Hepatocyte (in vitro differentiated cells): ENCODE measurements at regions not wholly inside any gene's neighbourhood (a gene's known extent, or its start where the extent isn't known, plus 50 kb on each side); places are given as distances from the start of the nearest gene placed in this dataset.

Experiments used
- DNase-seq: peaks from one replicate; pipeline ENCODE4 v3.0.0-alpha.2; 2016; ENCODE audit warnings: low spot score
- H2AFZ ChIP-seq: fragments of 200-600 bp; sonication (generic); 2 replicates; pipeline ENCODE4 v1.6.0; 2016; ENCODE audit warnings: antibody characterized with exemption, mild to moderate bottlenecking
- H3K27ac ChIP-seq: fragments of 200-600 bp; sonication (generic); 2 replicates; pipeline ENCODE4 v1.5.1; 2016; ENCODE audit warnings: mild to moderate bottlenecking
- H3K27me3 ChIP-seq: fragments of 200-600 bp; sonication (generic); 2 replicates; pipeline ENCODE4 v1.6.1; 2016
- H3K36me3 ChIP-seq: fragments of 200-600 bp; sonication (generic); replicated peaks from 2 replicates; pipeline ENCODE4 v1.5.1; 2016; ENCODE audit warnings: low read depth; ENCODE audit not compliant: insufficient read depth
- H3K4me1 ChIP-seq: fragments of 200-600 bp; sonication (generic); 2 replicates; pipeline ENCODE4 v1.5.1; 2016; ENCODE audit warnings: mild to moderate bottlenecking, moderate library complexity; ENCODE audit not compliant: insufficient read depth
- H3K4me2 ChIP-seq: fragments of 200-600 bp; sonication (generic); 2 replicates; pipeline ENCODE4 v1.6.0; 2016
- H3K4me3 ChIP-seq: fragments of 200-600 bp; sonication (generic); 2 replicates; pipeline ENCODE4 v1.5.1; 2016; ENCODE audit warnings: mild to moderate bottlenecking
- H3K79me2 ChIP-seq: fragments of 200-600 bp; sonication (generic); 2 replicates; pipeline ENCODE4 v1.6.0; 2017; ENCODE audit warnings: mild to moderate bottlenecking
- H3K9me2 ChIP-seq: fragments of 200-600 bp; sonication (generic); replicated peaks from 2 replicates; pipeline ENCODE4 v1.6.0; 2017; ENCODE audit warnings: mild to moderate bottlenecking; ENCODE audit not compliant: insufficient read depth
- H3K9me3 ChIP-seq: fragments of 200-600 bp; sonication (generic); 2 replicates; pipeline ENCODE4 v1.5.1; 2016; ENCODE audit warnings: low read depth, mild to moderate bottlenecking
- H4K20me1 ChIP-seq: fragments of 200-600 bp; sonication (generic); 2 replicates; pipeline ENCODE4 v1.6.0; 2016; ENCODE audit warnings: mild to moderate bottlenecking; ENCODE audit not compliant: insufficient read depth, poor library complexity, severe bottlenecking
- CTCF ChIP-seq: fragments of 200-600 bp; sonication (generic); IDR thresholded peaks from 2 replicates; pipeline ENCODE4 v1.5.1; 2016; ENCODE audit warnings: antibody characterized with exemption, mild to moderate bottlenecking; ENCODE audit not compliant: poor library complexity
- EZH2 ChIP-seq: fragments of 200-600 bp; sonication (generic); IDR thresholded peaks from 2 replicates; pipeline ENCODE4 v1.6.1; 2016; ENCODE audit warnings: antibody characterized with exemption, mild to moderate bottlenecking, borderline replicate concordance
- EZH2phosphoT487 ChIP-seq: fragments of 200-600 bp; sonication (generic); IDR thresholded peaks from one replicate; pipeline ENCODE4 v1.6.1; 2018; ENCODE audit warnings: antibody characterized with exemption, mild to moderate bottlenecking, low read depth, moderate library complexity; ENCODE audit not compliant: unreplicated experiment, severe bottlenecking
- WGBS: methylation state at CpG from one replicate; pipeline ENCODE4 v1.1.6; 2016; ENCODE audit warnings: low lambda C conversion rate; ENCODE audit errors: missing lambda C conversion rate; 5-methylcytosine and 5-hydroxymethylcytosine counted together

- H3K27me3 ChIP-seq, result no peaks in the 10 kb centered on the region
- no peak overlapping the region for H3K27ac ChIP-seq
- no peaks in the 10 kb centered on the region for H3K9me2 ChIP-seq
- H3K9me3 ChIP-seq, result no peaks in the 10 kb centered on the region
- no peak overlapping the region for H3K4me3 ChIP-seq
- TF ChIP-seq CTCF (no peak), EZH2 (no peak), EZH2phosphoT487 (no peak)
- no peak overlapping the region for H2AFZ ChIP-seq
- H3K79me2 ChIP-seq, result no peaks in the 10 kb centered on the region
- no peaks in the 10 kb centered on the region for H3K4me1 ChIP-seq
- DNase-seq, result no peak
- H3K4me2 ChIP-seq, result no peak overlapping the region
- no peaks in the 10 kb centered on the region for H3K36me3 ChIP-seq
- H4K20me1 ChIP-seq, result no peaks in the 10 kb centered on the region
- WGBS, result 91% methylated on average over 2 of the region's 2 CpGs
Measured at GRCh38 chr4:156391325-156391653, 437.6 kb upstream of the CTSO start.

GRCh38 chr4:156390599-156391324, 437.1 kb upstream of the CTSO start:
- TF ChIP-seq EZH2phosphoT487 (no peak), CTCF (no peak), EZH2 (no peak)
- no peak overlapping the region for H3K4me2 ChIP-seq
- no peak for DNase-seq
- H4K20me1 ChIP-seq, result no peaks in the 10 kb centered on the region
- H3K27ac ChIP-seq, result no peak overlapping the region
- no peaks in the 10 kb centered on the region for H3K9me2 ChIP-seq
- H3K4me1 ChIP-seq, result no peaks in the 10 kb centered on the region
- H3K36me3 ChIP-seq, result no peaks in the 10 kb centered on the region
- no peak overlapping the region for H2AFZ ChIP-seq
- H3K9me3 ChIP-seq, result no peaks in the 10 kb centered on the region
- WGBS, result 93% methylated on average over 4 of the region's 4 CpGs
- no peaks in the 10 kb centered on the region for H3K27me3 ChIP-seq
- H3K4me3 ChIP-seq, result no peak overlapping the region
- H3K79me2 ChIP-seq, result no peaks in the 10 kb centered on the region

GRCh38 chr4:156388826-156389225, 435.2 kb upstream of the CTSO start:
- Histone ChIP-seq H3K9me3 (no peaks in the 10 kb centered on the region), H3K4me3 (no peak overlapping the region), H3K36me3 (no peaks in the 10 kb centered on the region), H3K79me2 (no peaks in the 10 kb centered on the region), H3K4me2 (no peak overlapping the region), H3K4me1 (no peaks in the 10 kb centered on the region), H3K27me3 (no peaks in the 10 kb centered on the region), H3K9me2 (no peaks in the 10 kb centered on the region), H2AFZ (no peak overlapping the region), H3K27ac (no peak overlapping the region), H4K20me1 (no peaks in the 10 kb centered on the region)
- no peak for TF ChIP-seq EZH2phosphoT487
- no peak for TF ChIP-seq CTCF
- no peak for TF ChIP-seq EZH2
- DNase-seq, result no peak
- 93% methylated on average over 3 of the region's 3 CpGs for WGBS
